ENCODE measurements at regions not wholly inside any gene's neighbourhood (a gene's known extent, or its start where the extent isn't known, plus 50 kb on each side); places are given as distances from the start of the nearest gene placed in this dataset.

GRCh38 chr17:77493238-77493820 lies 352.6 kb downstream of the SEC14L1 start:
- Histone ChIP-seq H3K4me3 (no peak overlapping the region), H3K9ac (ENCODE audit: insufficient read depth in 1 of 2, low read depth in 2 of 2, low read length in 2 of 2) (no peak overlapping the region), H3K4me2 (ENCODE audit: insufficient read depth, low read length) (no peak overlapping the region), H2AFZ (ENCODE audit: low read depth, low read length) (no peak overlapping the region), H4K20me1 (replicated peaks; ENCODE audit: control insufficient read depth, insufficient read depth, low read length) (peaks cover 6% of the 10 kb centered on the region; the same call in 1 of the 2 replicates), H3K27me3 (ENCODE audit: control insufficient read depth in 2 of 2, insufficient read depth in 2 of 2, low read length in 2 of 2) (no peaks in the 10 kb centered on the region), H3K4me1 (replicated peaks in 1 of 2; ENCODE audit: control insufficient read depth in 2 of 2, insufficient read depth in 2 of 2, low read length in 2 of 2) (peaks cover 0 to 5% of the 10 kb centered on the region in 2 experiments; a peak in 2 of 5 replicates), H3K9me1 (ENCODE audit: control insufficient read depth, insufficient read depth, low read length) (no peaks in the 10 kb centered on the region), H3K9me3 (replicated peaks; ENCODE audit: control insufficient read depth, insufficient read depth, low read depth, low read length) (no peaks in the 10 kb centered on the region), H3K79me2 (ENCODE audit: control insufficient read depth, insufficient read depth, low read length) (no peaks in the 10 kb centered on the region), H3K27ac (ENCODE audit: extremely low read depth, low read depth, low read length) (no peak overlapping the region), H3K36me3 (ENCODE audit: control insufficient read depth, insufficient read depth, low read length) (peaks cover 80% of the 10 kb centered on the region; the same call in 2 of the 3 replicates)
- no peak for ATAC-seq
- in situ Hi-C loops (cut with MboI) (loop anchor here (5.0 kb wide), 1 partner anchor 66 kb away; no protein-coding TSS in a partner anchor), intact Hi-C loops (cut with micrococcal nuclease) (no loop called here)
- FAIRE-seq, result no peak
- CTCF ChIA-PET (ENCODE audit: low intra/inter-chr PET ratio), result interaction anchor here (4.1 kb wide), 1 partner anchor 162 kb away, joined by 43 read pairs; no protein-coding TSS in a partner anchor
- DNase-seq (ENCODE audit: extremely low read depth in 1 of 4, low spot score in 3 of 4), result no peak
- BruUV-seq (replicated peaks), result no TSS peak
- POLR2A ChIA-PET, result interaction anchor here (0.6 kb wide), 1 partner anchor 490 kb away, joined by 4 read pairs; no protein-coding TSS in a partner anchor
- TF ChIP-seq SMC3 (conservative IDR thresholded peaks at IDR 0.05; ENCODE audit: insufficient read depth, low read depth, low read length), result no peak
- no peak for TF ChIP-seq ZNF444 (CRISPR knock-in tag; IDR thresholded peaks at IDR 0.05)
- TF ChIP-seq HDAC2 (IDR thresholded peaks at IDR 0.05), result no peak
- TF ChIP-seq, protein P1, sequence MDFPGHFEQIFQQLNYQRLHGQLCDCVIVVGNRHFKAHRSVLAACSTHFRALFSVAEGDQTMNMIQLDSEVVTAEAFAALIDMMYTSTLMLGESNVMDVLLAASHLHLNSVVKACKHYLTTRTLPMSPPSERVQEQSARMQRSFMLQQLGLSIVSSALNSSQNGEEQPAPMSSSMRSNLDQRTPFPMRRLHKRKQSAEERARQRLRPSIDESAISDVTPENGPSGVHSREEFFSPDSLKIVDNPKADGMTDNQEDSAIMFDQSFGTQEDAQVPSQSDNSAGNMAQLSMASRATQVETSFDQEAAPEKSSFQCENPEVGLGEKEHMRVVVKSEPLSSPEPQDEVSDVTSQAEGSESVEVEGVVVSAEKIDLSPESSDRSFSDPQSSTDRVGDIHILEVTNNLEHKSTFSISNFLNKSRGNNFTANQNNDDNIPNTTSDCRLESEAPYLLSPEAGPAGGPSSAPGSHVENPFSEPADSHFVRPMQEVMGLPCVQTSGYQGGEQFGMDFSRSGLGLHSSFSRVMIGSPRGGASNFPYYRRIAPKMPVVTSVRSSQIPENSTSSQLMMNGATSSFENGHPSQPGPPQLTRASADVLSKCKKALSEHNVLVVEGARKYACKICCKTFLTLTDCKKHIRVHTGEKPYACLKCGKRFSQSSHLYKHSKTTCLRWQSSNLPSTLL (IDR thresholded peaks at IDR 0.05), result no peak
- no peak for TF ChIP-seq RBM17 (IDR thresholded peaks at IDR 0.05; ENCODE audit: borderline replicate concordance, low read depth, low read length)
- TF ChIP-seq TOE1 (IDR thresholded peaks at IDR 0.05; ENCODE audit: borderline replicate concordance), result no peak
- TF ChIP-seq TOE1 (CRISPR knock-in tag; IDR thresholded peaks at IDR 0.05; ENCODE audit: borderline replicate concordance, low read depth), result no peak
- no peak for TF ChIP-seq CHD1 (IDR thresholded peaks at IDR 0.05; ENCODE audit: low read length)
- 80% methylated on average over 7 of the region's 11 CpGs for WGBS (ENCODE audit: insufficient coverage, low coverage, missing lambda C conversion rate)
